NT2/D1 (cell line): ENCODE measurements at regions not wholly inside any gene's neighbourhood (a gene's known extent, or its start where the extent isn't known, plus 50 kb on each side); places are given as distances from the start of the nearest gene placed in this dataset.

ENCODE experiments used
- YY1 ChIP-seq: IDR thresholded peaks from 2 replicates; pipeline ENCODE4 v1.6.1; 2011; ENCODE audit not compliant: insufficient read length, insufficient read depth
- ZNF274 ChIP-seq: IDR thresholded peaks from 2 replicates; pipeline ENCODE4 v1.6.1; 2011; ENCODE audit warnings: mild to moderate bottlenecking, low read depth, low read length

GRCh38 chr13:50527612-50528509 is 315.6 kb downstream of the DLEU7 start:
- no peak for TF ChIP-seq ZNF274
- no peak for TF ChIP-seq YY1
